Keratinocyte (primary cell): ENCODE measurements at regions not wholly inside any gene's neighbourhood (a gene's known extent, or its start where the extent isn't known, plus 50 kb on each side); places are given as distances from the start of the nearest gene placed in this dataset.

Experiments used
- DNase-seq: peaks from one replicate; pipeline ENCODE4 v3.0.0-alpha.2; 2011; ENCODE audit warnings: low read depth, missing footprints, low spot score
- FAIRE-seq: peaks from 2 replicates; lab custom pipeline; 2011; peaks lifted over from hg19 to GRCh38; lab: Jason Lieb, UNC
- H2AFZ ChIP-seq: 2 replicates; pipeline ENCODE4 v1.6.0; 2012; ENCODE audit warnings: low read length, control low read depth, inconsistent platforms; ENCODE audit not compliant: control insufficient read depth
- H3K27ac ChIP-seq: 2 replicates; pipeline ENCODE4 v1.5.1; 2011; ENCODE audit warnings: low read length; ENCODE audit not compliant: control insufficient read depth, insufficient read depth
- H3K27me3 ChIP-seq: 3 replicates; pipeline ENCODE4 v1.6.0; 2011; ENCODE audit warnings: low read length; ENCODE audit not compliant: control insufficient read depth, insufficient read depth; ENCODE audit errors: extremely low read depth
- H3K36me3 ChIP-seq, 2 experiments: 2 replicates in 1 of 2; 3 replicates in 1 of 2; pipeline ENCODE4 v1.5.1; 2011; ENCODE audit warnings: low read length in 2 of 2, mild to moderate bottlenecking in 1 of 2; ENCODE audit not compliant: control insufficient read depth in 2 of 2, insufficient read depth in 2 of 2; ENCODE audit errors: extremely low read depth in 1 of 2
- H3K4me1 ChIP-seq: 3 replicates; pipeline ENCODE4 v1.5.1; 2011; ENCODE audit warnings: low read length; ENCODE audit not compliant: control insufficient read depth, insufficient read depth; ENCODE audit errors: extremely low read depth
- H3K4me2 ChIP-seq: 3 replicates; pipeline ENCODE4 v1.6.0; 2011; ENCODE audit warnings: low read depth, low read length; ENCODE audit not compliant: control insufficient read depth, insufficient read depth; ENCODE audit errors: extremely low read depth
- H3K4me3 ChIP-seq, 3 experiments: fragments of 200-600 bp in 1 of 3; sonication (generic) in 1 of 3; 2 replicates in 2 of 3; 3 replicates in 1 of 3; pipeline ENCODE4 v1.5.1; 2011 to 2016; ENCODE audit warnings: low read length in 3 of 3, mild to moderate bottlenecking in 3 of 3, control low read depth in 2 of 3, inconsistent platforms in 1 of 3, low read depth in 1 of 3, mixed read lengths in 1 of 3, mixed run types in 1 of 3, moderate library complexity in 1 of 3; ENCODE audit not compliant: control insufficient read depth in 2 of 3, insufficient read depth in 2 of 3; ENCODE audit errors: extremely low read depth in 1 of 3
- H3K79me2 ChIP-seq: 2 replicates; pipeline ENCODE4 v1.6.0; 2012; ENCODE audit warnings: low read length; ENCODE audit not compliant: control insufficient read depth, insufficient read depth
- H3K9ac ChIP-seq: 3 replicates; pipeline ENCODE4 v1.6.0; 2011; ENCODE audit warnings: low read length; ENCODE audit not compliant: control insufficient read depth, insufficient read depth; ENCODE audit errors: extremely low read depth
- H3K9me1 ChIP-seq: 3 replicates; pipeline ENCODE4 v1.6.0; 2011; ENCODE audit warnings: low read length; ENCODE audit not compliant: control insufficient read depth, insufficient read depth; ENCODE audit errors: extremely low read depth
- H3K9me3 ChIP-seq: 2 replicates; pipeline ENCODE4 v1.5.1; 2012; ENCODE audit warnings: low read depth, low read length; ENCODE audit not compliant: control insufficient read depth
- H4K20me1 ChIP-seq: 3 replicates; pipeline ENCODE4 v1.6.0; 2011; ENCODE audit warnings: low read length; ENCODE audit not compliant: control insufficient read depth, insufficient read depth; ENCODE audit errors: extremely low read depth
- EZH2 ChIP-seq: IDR thresholded peaks from one replicate; pipeline ENCODE4 v1.6.1; 2012; ENCODE audit warnings: inconsistent platforms, mild to moderate bottlenecking, low read length, moderate library complexity
- dilution Hi-C: fragments of 300-500 bp; cut with MboI; formaldehyde crosslinking; loops from one replicate; pipeline ENCODE4 v1.7.0; 2020; ENCODE audit warnings: low sequenced_read_pairs; ENCODE audit not compliant: extremely low pct_ligation_motif_present
- TF ChIP-seq, protein P1 (sequence below), 3 experiments: IDR thresholded peaks in 1 of 3; conservative IDR thresholded peaks in 1 of 3; optimal IDR thresholded peaks in 1 of 3; 2 replicates in 2 of 3; 3 replicates in 1 of 3; pipeline versions ENCODE3 to v1.5.1; 2011; ENCODE audit warnings: low read length in 3 of 3, mild to moderate bottlenecking in 3 of 3, moderate library complexity in 2 of 3, control low read depth in 1 of 3, inconsistent platforms in 1 of 3; ENCODE audit not compliant: insufficient read depth in 2 of 3; ENCODE audit errors: extremely low read depth in 1 of 3

GRCh38 chr5:109487753-109488420 lies 78.1 kb upstream of the PJA2 start:
- H3K27ac ChIP-seq = no peak overlapping the region

DNA sequence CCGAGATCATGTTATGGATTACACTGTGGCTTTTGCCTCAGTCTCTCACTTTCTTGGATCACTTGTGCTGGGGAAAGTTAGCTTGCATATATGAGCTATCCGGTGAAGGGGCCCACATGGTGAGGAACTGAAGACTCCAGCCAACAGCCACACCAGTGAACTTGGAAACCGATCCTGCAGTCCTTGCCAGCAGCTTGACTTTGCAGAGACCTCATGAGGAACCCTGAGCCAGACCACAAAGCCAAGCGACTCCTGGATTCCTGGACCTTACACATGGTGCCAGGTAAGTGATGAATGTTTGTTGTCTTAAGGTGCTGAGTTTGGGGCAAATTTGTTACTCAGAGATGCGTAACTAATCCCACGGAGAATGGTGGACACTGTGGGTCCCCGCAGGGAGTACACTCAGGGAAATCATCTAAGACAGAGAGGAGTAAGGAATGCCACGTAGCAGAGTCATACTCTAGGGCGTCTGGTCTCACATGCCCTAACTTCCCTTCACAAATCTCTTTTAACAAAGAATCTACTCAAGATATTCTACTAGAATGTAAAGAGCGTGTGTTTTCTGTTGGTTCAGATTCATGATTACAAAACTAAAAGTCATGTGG lies 76.5 kb upstream of the PJA2 start:
- no peaks in the 10 kb centered on the region for H4K20me1 ChIP-seq
- H3K9me1 ChIP-seq = no peaks in the 10 kb centered on the region
- no peaks in the 10 kb centered on the region for H3K9me3 ChIP-seq
- no peaks in the 10 kb centered on the region for H3K36me3 ChIP-seq
- no peak overlapping the region for H3K27ac ChIP-seq
- no peak overlapping the region for H3K9ac ChIP-seq
- DNase-seq (no peak), FAIRE-seq (no peak)
- no peaks in the 10 kb centered on the region for H3K79me2 ChIP-seq
- dilution Hi-C loops = no loop called here
- no peak overlapping the region for H3K4me2 ChIP-seq
- no peak overlapping the region for H2AFZ ChIP-seq
- no peaks in the 10 kb centered on the region for H3K4me1 ChIP-seq
- TF ChIP-seq, protein P1, sequence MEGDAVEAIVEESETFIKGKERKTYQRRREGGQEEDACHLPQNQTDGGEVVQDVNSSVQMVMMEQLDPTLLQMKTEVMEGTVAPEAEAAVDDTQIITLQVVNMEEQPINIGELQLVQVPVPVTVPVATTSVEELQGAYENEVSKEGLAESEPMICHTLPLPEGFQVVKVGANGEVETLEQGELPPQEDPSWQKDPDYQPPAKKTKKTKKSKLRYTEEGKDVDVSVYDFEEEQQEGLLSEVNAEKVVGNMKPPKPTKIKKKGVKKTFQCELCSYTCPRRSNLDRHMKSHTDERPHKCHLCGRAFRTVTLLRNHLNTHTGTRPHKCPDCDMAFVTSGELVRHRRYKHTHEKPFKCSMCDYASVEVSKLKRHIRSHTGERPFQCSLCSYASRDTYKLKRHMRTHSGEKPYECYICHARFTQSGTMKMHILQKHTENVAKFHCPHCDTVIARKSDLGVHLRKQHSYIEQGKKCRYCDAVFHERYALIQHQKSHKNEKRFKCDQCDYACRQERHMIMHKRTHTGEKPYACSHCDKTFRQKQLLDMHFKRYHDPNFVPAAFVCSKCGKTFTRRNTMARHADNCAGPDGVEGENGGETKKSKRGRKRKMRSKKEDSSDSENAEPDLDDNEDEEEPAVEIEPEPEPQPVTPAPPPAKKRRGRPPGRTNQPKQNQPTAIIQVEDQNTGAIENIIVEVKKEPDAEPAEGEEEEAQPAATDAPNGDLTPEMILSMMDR (optimal IDR thresholded peaks at IDR 0.05 in 1 of 3, IDR thresholded peaks at IDR 0.05 in 1 of 3, conservative IDR thresholded peaks at IDR 0.05 in 1 of 3; ENCODE audit: extremely low read depth in 1 of 3, insufficient read depth in 2 of 3, low read length in 3 of 3) = no peak
- TF ChIP-seq EZH2 = no peak
- H3K4me3 ChIP-seq = no peak overlapping the region
- H3K27me3 ChIP-seq = peaks cover 6% of the 10 kb centered on the region

More at GRCh38 chr5:109487753-109488420, 78.1 kb upstream of the PJA2 start:
- FAIRE-seq = no peak
- no peaks in the 10 kb centered on the region for H3K9me1 ChIP-seq
- no peak overlapping the region for H3K9ac ChIP-seq
- H3K4me1 ChIP-seq = no peaks in the 10 kb centered on the region
- no peaks in the 10 kb centered on the region for H3K9me3 ChIP-seq
- no peaks in the 10 kb centered on the region for H3K79me2 ChIP-seq
- dilution Hi-C loops = no loop called here
- no peak overlapping the region for H3K4me2 ChIP-seq
- no peaks in the 10 kb centered on the region for H4K20me1 ChIP-seq
- no peak for DNase-seq
- no peaks in the 10 kb centered on the region for H3K36me3 ChIP-seq
- H2AFZ ChIP-seq = no peak overlapping the region
- H3K27me3 ChIP-seq = peaks cover 6% of the 10 kb centered on the region
- TF ChIP-seq EZH2 = no peak
- TF ChIP-seq, protein P1 (optimal IDR thresholded peaks at IDR 0.05 in 1 of 3, IDR thresholded peaks at IDR 0.05 in 1 of 3, conservative IDR thresholded peaks at IDR 0.05 in 1 of 3; ENCODE audit: extremely low read depth in 1 of 3, insufficient read depth in 2 of 3, low read length in 3 of 3) = no peak
- no peak overlapping the region for H3K4me3 ChIP-seq
